T-cell (primary cell): ENCODE measurements at regions not wholly inside any gene's neighbourhood (a gene's known extent, or its start where the extent isn't known, plus 50 kb on each side); places are given as distances from the start of the nearest gene placed in this dataset.

ENCODE experiments used
- ATAC-seq, 4 experiments: fragments of 200-7000 bp in 3 of 4; fragments of 150-1000 bp in 1 of 4; cut with Tn5 transposase; replicated peaks in 1 of 4; 1 replicate in 3 of 4; 2 replicates in 1 of 4; pipeline ENCODE4 v1.10.0; 2021; ENCODE audit warnings: moderate library complexity in 3 of 4, mild to moderate bottlenecking in 2 of 4, moderate number of reproducible peaks in 1 of 4
- CTCF ChIA-PET, 2 donors: fragments of 300-600 bp; sonication (Branson Sonifier 250); formaldehyde crosslinking; loops; one replicate each; lab custom pipeline; 2022; ENCODE audit warnings: antibody characterized with exemption in 2 of 2; lab: Charles Lee
- POLR2A ChIA-PET, 2 donors: fragments of 300-600 bp; sonication (Branson Sonifier 250); formaldehyde crosslinking; loops; one replicate each; lab custom pipeline; 2022; ENCODE audit warnings: antibody characterized with exemption in 2 of 2; lab: Charles Lee
- DNase-seq, 35 experiments: peaks; one replicate each; pipeline versions ENCODE4 v3.0.0 to v3.0.0-alpha.2; 2013 to 2023
- H3K27ac ChIP-seq: one replicate; pipeline ENCODE4 v1.5.1; 2013; ENCODE audit warnings: low read length
- H3K27me3 ChIP-seq, 2 experiments: replicated peaks in 1 of 2; 1 replicate in 1 of 2; 2 replicates in 1 of 2; pipeline versions ENCODE4 v1.6.1 to v1.7.0; 2013; ENCODE audit warnings: low read length in 1 of 2, mixed read lengths in 1 of 2; ENCODE audit not compliant: control insufficient read depth in 2 of 2, insufficient read depth in 2 of 2; ENCODE audit errors: extremely low read depth in 1 of 2
- H3K36me3 ChIP-seq, 2 donors: 1 replicate in 1 of 2; 2 replicates in 1 of 2; pipeline versions ENCODE4 v1.6.1 to v1.7.0; 2013; ENCODE audit warnings: low read length in 1 of 2; ENCODE audit not compliant: control insufficient read depth in 2 of 2, insufficient read depth in 1 of 2; ENCODE audit errors: extremely low read depth in 1 of 2
- H3K4me1 ChIP-seq, 2 experiments: 1 replicate in 1 of 2; 2 replicates in 1 of 2; pipeline versions ENCODE4 v1.6.1 to v1.7.0; 2013; ENCODE audit warnings: low read length in 2 of 2, mixed read lengths in 1 of 2; ENCODE audit not compliant: insufficient read depth in 2 of 2, control insufficient read depth in 1 of 2; ENCODE audit errors: extremely low read depth in 1 of 2
- H3K4me3 ChIP-seq, 2 donors: 1 replicate in 1 of 2; 2 replicates in 1 of 2; pipeline versions ENCODE4 v1.5.1 to v1.7.0; 2013; ENCODE audit warnings: mild to moderate bottlenecking in 2 of 2, low read length in 1 of 2, moderate library complexity in 1 of 2; ENCODE audit not compliant: control insufficient read depth in 1 of 2; ENCODE audit errors: extremely low read depth in 1 of 2
- H3K9me3 ChIP-seq: 2 replicates; pipeline ENCODE4 v1.7.0; 2013
- H3K27ac Mint-ChIP-seq, 2 donors: one replicate each; pipeline ENCODE4 v1.8.0; 2020 to 2021; ENCODE audit warnings: mild to moderate bottlenecking in 2 of 2, mixed read lengths in 2 of 2
- H3K27me3 Mint-ChIP-seq, 2 donors: one replicate each; pipeline ENCODE4 v1.8.0; 2021 to 2022; ENCODE audit warnings: mixed read lengths in 2 of 2
- H3K36me3 Mint-ChIP-seq: one replicate; pipeline ENCODE4 v1.8.0; 2021; ENCODE audit warnings: mixed read lengths
- H3K4me1 Mint-ChIP-seq, 3 donors: one replicate each; pipeline ENCODE4 v1.8.0; 2020 to 2022; ENCODE audit warnings: mixed read lengths in 3 of 3, mild to moderate bottlenecking in 1 of 3
- H3K4me3 Mint-ChIP-seq, 3 donors: one replicate each; pipeline ENCODE4 v1.8.0; 2020 to 2022; ENCODE audit warnings: mild to moderate bottlenecking in 3 of 3, mixed read lengths in 3 of 3, moderate library complexity in 3 of 3
- H3K9me3 Mint-ChIP-seq, 3 donors: one replicate each; pipeline ENCODE4 v1.8.0; 2020 to 2022; ENCODE audit warnings: mixed read lengths in 3 of 3
- WGBS: methylation state at CpG from one replicate; pipeline ENCODE4 v1.1.5; 2013; ENCODE audit warnings: missing lambda C conversion rate; ENCODE audit not compliant: insufficient coverage; 5-methylcytosine and 5-hydroxymethylcytosine counted together

- WGBS = 67% methylated on average over 2 of the region's 3 CpGs
- no peaks in the 10 kb centered on the region for H3K36me3 Mint-ChIP-seq
Measured at GRCh38 chr3:147794596-147794995, 385.4 kb downstream of the ZIC1 start.

GRCh38 chr3:147795418-147795817 is 386.3 kb downstream of the ZIC1 start:
- ATAC-seq = no peak
- DNase-seq = no peak
- Histone ChIP-seq H3K9me3 (no peaks in the 10 kb centered on the region), H3K4me3 (no peak overlapping the region), H3K4me1 (no peaks in the 10 kb centered on the region), H3K27me3 (no peaks in the 10 kb centered on the region), H3K36me3 (no peaks in the 10 kb centered on the region), H3K27ac (no peak overlapping the region)
- H3K4me3 Mint-ChIP-seq = no peak overlapping the region
- no CpG with 5 or more reads among the region's 1 CpG for WGBS
- peaks cover 0 to 10% (median 2%) of the 10 kb centered on the region in 3 donors for H3K9me3 Mint-ChIP-seq
- H3K27ac Mint-ChIP-seq = no peak overlapping the region
- CTCF ChIA-PET = no interaction called here
- no peaks in the 10 kb centered on the region for H3K27me3 Mint-ChIP-seq
- no peaks in the 10 kb centered on the region for H3K4me1 Mint-ChIP-seq
- POLR2A ChIA-PET = no interaction called here
- no peaks in the 10 kb centered on the region for H3K36me3 Mint-ChIP-seq

More at GRCh38 chr3:147794596-147794995, 385.4 kb downstream of the ZIC1 start:
- Histone ChIP-seq H3K4me3 (no peak overlapping the region), H3K9me3 (no peaks in the 10 kb centered on the region), H3K27me3 (no peaks in the 10 kb centered on the region), H3K36me3 (no peaks in the 10 kb centered on the region), H3K4me1 (no peaks in the 10 kb centered on the region), H3K27ac (no peak overlapping the region)
- Mint-ChIP-seq H3K4me3 (no peak overlapping the region), H3K27ac (no peak overlapping the region), H3K4me1 (no peaks in the 10 kb centered on the region), H3K27me3 (no peaks in the 10 kb centered on the region), H3K9me3 (peaks cover 0 to 10% (median 0%) of the 10 kb centered on the region in 3 donors)
- ChIA-PET POLR2A (no interaction called here), CTCF (no interaction called here)
- DNase-seq (no peak), ATAC-seq (no peak)

- Histone ChIP-seq H3K27me3 (no peaks in the 10 kb centered on the region), H3K4me1 (no peaks in the 10 kb centered on the region), H3K27ac (no peak overlapping the region), H3K36me3 (no peaks in the 10 kb centered on the region), H3K9me3 (no peaks in the 10 kb centered on the region), H3K4me3 (no peak overlapping the region)
- Mint-ChIP-seq H3K27ac (no peak overlapping the region), H3K9me3 (peaks cover 0 to 9% (median 3%) of the 10 kb centered on the region in 3 donors), H3K36me3 (no peaks in the 10 kb centered on the region), H3K27me3 (no peaks in the 10 kb centered on the region), H3K4me3 (no peak overlapping the region), H3K4me1 (no peaks in the 10 kb centered on the region)
- ATAC-seq (no peak), DNase-seq (no peak)
- CTCF ChIA-PET = no interaction called here
- POLR2A ChIA-PET = no interaction called here
Measured at GRCh38 chr3:147797095-147797494, 387.9 kb downstream of the ZIC1 start.

GRCh38 chr3:147799601-147800000 is 390.4 kb downstream of the ZIC1 start:
- ChIA-PET POLR2A (no interaction called here), CTCF (no interaction called here)
- DNase-seq (no peak), ATAC-seq (no peak)
- H3K9me3 ChIP-seq = no peaks in the 10 kb centered on the region
- H3K4me3 ChIP-seq = no peak overlapping the region
- no peaks in the 10 kb centered on the region for H3K36me3 ChIP-seq
- Mint-ChIP-seq H3K36me3 (no peaks in the 10 kb centered on the region), H3K4me3 (no peak overlapping the region), H3K4me1 (no peaks in the 10 kb centered on the region), H3K27ac (no peak overlapping the region), H3K9me3 (peaks cover 0 to 6% (median 4%) of the 10 kb centered on the region in 3 donors), H3K27me3 (no peaks in the 10 kb centered on the region)
- H3K27ac ChIP-seq = no peak overlapping the region
- whole genome bisulfite sequencing = no CpG with 5 or more reads among the region's 2 CpGs
- no peaks in the 10 kb centered on the region for H3K4me1 ChIP-seq
- H3K27me3 ChIP-seq = no peaks in the 10 kb centered on the region

- no peak for ATAC-seq
- no CpG with 5 or more reads among the region's 1 CpG for WGBS
- ChIA-PET POLR2A (no interaction called here), CTCF (no interaction called here)
- Mint-ChIP-seq H3K4me3 (no peak overlapping the region), H3K36me3 (no peaks in the 10 kb centered on the region), H3K4me1 (no peaks in the 10 kb centered on the region), H3K27ac (no peak overlapping the region), H3K27me3 (no peaks in the 10 kb centered on the region), H3K9me3 (peaks cover 0 to 21% (median 19%) of the 10 kb centered on the region in 3 donors)
- no peaks in the 10 kb centered on the region for H3K4me1 ChIP-seq
- no peak overlapping the region for H3K4me3 ChIP-seq
- no peak for DNase-seq
- H3K36me3 ChIP-seq = no peaks in the 10 kb centered on the region
- H3K9me3 ChIP-seq = no peaks in the 10 kb centered on the region
- H3K27me3 ChIP-seq = no peaks in the 10 kb centered on the region
- no peak overlapping the region for H3K27ac ChIP-seq
Measured at GRCh38 chr3:147807776-147808175, 398.6 kb downstream of the ZIC1 start.

- Histone ChIP-seq H3K27me3 (no peaks in the 10 kb centered on the region), H3K9me3 (no peaks in the 10 kb centered on the region), H3K4me3 (no peak overlapping the region), H3K4me1 (no peaks in the 10 kb centered on the region), H3K36me3 (no peaks in the 10 kb centered on the region), H3K27ac (no peak overlapping the region)
- no peak overlapping the region for H3K4me3 Mint-ChIP-seq
- H3K36me3 Mint-ChIP-seq = no peaks in the 10 kb centered on the region
- no peak overlapping the region for H3K27ac Mint-ChIP-seq
- POLR2A ChIA-PET = no interaction called here
- no peak for ATAC-seq
- CTCF ChIA-PET = interaction anchor here in 1 of 2 donors (0.7 kb wide), 1 partner anchor 503 kb away, joined by 3 read pairs; no protein-coding TSS in a partner anchor
- no CpG with 5 or more reads among the region's 1 CpG for WGBS
- no peak for DNase-seq
- H3K4me1 Mint-ChIP-seq = no peaks in the 10 kb centered on the region
- H3K9me3 Mint-ChIP-seq = peaks cover 0 to 21% (median 19%) of the 10 kb centered on the region in 3 donors
- H3K27me3 Mint-ChIP-seq = no peaks in the 10 kb centered on the region
Measured at GRCh38 chr3:147809206-147809605, 400.0 kb downstream of the ZIC1 start.
